Liver (tissue), 8 donors: ENCODE measurements at regions not wholly inside any gene's neighbourhood (a gene's known extent, or its start where the extent isn't known, plus 50 kb on each side); places are given as distances from the start of the nearest gene placed in this dataset.

ENCODE experiments used
- DNase-seq: peaks from one replicate; pipeline ENCODE4 v3.0.0-alpha.2; 2017; ENCODE audit warnings: low spot score
- H3K27ac ChIP-seq, 2 donors: one replicate each; pipeline ENCODE4 v1.7.0; 2013; ENCODE audit warnings: inconsistent platforms in 2 of 2, low read length in 2 of 2, control low read depth in 1 of 2, low read depth in 1 of 2, mild to moderate bottlenecking in 1 of 2
- H3K27me3 ChIP-seq, 4 donors: one replicate each; pipeline versions ENCODE4 v1.6.1 to v1.7.0; 2013; ENCODE audit warnings: low read length in 3 of 4, inconsistent platforms in 1 of 4, mild to moderate bottlenecking in 1 of 4, moderate library complexity in 1 of 4; ENCODE audit not compliant: control insufficient read depth in 4 of 4, insufficient read depth in 4 of 4
- H3K36me3 ChIP-seq, 4 donors: one replicate each; pipeline versions ENCODE4 v1.6.1 to v1.7.0; 2013; ENCODE audit warnings: low read length in 3 of 4, mild to moderate bottlenecking in 3 of 4, low read depth in 1 of 4, moderate library complexity in 1 of 4; ENCODE audit not compliant: control insufficient read depth in 4 of 4, insufficient read depth in 3 of 4
- H3K4me1 ChIP-seq, 4 donors: one replicate each; pipeline versions ENCODE4 v1.6.1 to v1.7.0; 2013; ENCODE audit warnings: low read length in 3 of 4, mild to moderate bottlenecking in 3 of 4, moderate library complexity in 1 of 4; ENCODE audit not compliant: control insufficient read depth in 4 of 4, insufficient read depth in 4 of 4
- H3K4me3 ChIP-seq, 3 donors: one replicate each; pipeline versions ENCODE4 v1.6.1 to v1.7.0; 2013; ENCODE audit warnings: low read length in 3 of 3, control low read depth in 1 of 3, low read depth in 1 of 3, mild to moderate bottlenecking in 1 of 3
- H3K9ac ChIP-seq, 2 donors: one replicate each; pipeline ENCODE4 v1.7.0; 2013; ENCODE audit warnings: low read length in 2 of 2, mild to moderate bottlenecking in 2 of 2, moderate library complexity in 2 of 2, control low read depth in 1 of 2, low read depth in 1 of 2
- H3K9me3 ChIP-seq, 4 donors: one replicate each; pipeline versions ENCODE4 v1.6.1 to v1.7.0; 2013; ENCODE audit warnings: low read length in 3 of 4; ENCODE audit not compliant: control insufficient read depth in 4 of 4
- ATF3 ChIP-seq: IDR thresholded peaks from 2 replicates; pipeline ENCODE4 v1.6.1; 2016; ENCODE audit warnings: antibody characterized with exemption
- CTCF ChIP-seq: fragments of 150-350 bp; IDR thresholded peaks from 2 replicates; pipeline ENCODE4 v1.5.1; 2017; ENCODE audit warnings: improper control_type of control experiment, low read depth, low read length; ENCODE audit not compliant: missing input control
- EGR1 ChIP-seq, 2 donors: IDR thresholded peaks; 2 replicates each; pipeline ENCODE4 v1.6.1; 2016 to 2018; ENCODE audit warnings: antibody characterized with exemption in 2 of 2, low read depth in 2 of 2
- FOXA1 ChIP-seq: IDR thresholded peaks from 2 replicates; pipeline ENCODE4 v1.6.1; 2016; ENCODE audit warnings: antibody characterized with exemption
- FOXA2 ChIP-seq: IDR thresholded peaks from 2 replicates; pipeline ENCODE4 v1.6.1; 2016; ENCODE audit warnings: antibody characterized with exemption
- GABPA ChIP-seq, 2 donors: IDR thresholded peaks in 1 of 2; conservative IDR thresholded peaks in 1 of 2; 2 replicates each; pipeline ENCODE4 v1.6.1; 2016; ENCODE audit warnings: antibody characterized with exemption in 2 of 2, mild to moderate bottlenecking in 1 of 2, moderate library complexity in 1 of 2
- HNF4A ChIP-seq, 2 donors: conservative IDR thresholded peaks; 2 replicates each; pipeline ENCODE4 v1.6.1; 2016; ENCODE audit warnings: antibody characterized with exemption in 2 of 2, mild to moderate bottlenecking in 2 of 2
- HNF4G ChIP-seq: IDR thresholded peaks from 2 replicates; pipeline ENCODE4 v1.6.1; 2016; ENCODE audit warnings: antibody characterized with exemption
- JUND ChIP-seq, 2 donors: IDR thresholded peaks; 2 replicates each; pipeline ENCODE4 v1.6.1; 2016; ENCODE audit warnings: antibody characterized with exemption in 2 of 2
- MAX ChIP-seq: IDR thresholded peaks from 2 replicates; pipeline ENCODE4 v1.6.1; 2016; ENCODE audit warnings: antibody characterized with exemption
- NR2F2 ChIP-seq: IDR thresholded peaks from 2 replicates; pipeline ENCODE4 v1.6.1; 2016; ENCODE audit warnings: antibody characterized with exemption
- RAD21 ChIP-seq, 2 donors: IDR thresholded peaks; 2 replicates each; pipeline ENCODE4 v1.6.1; 2016; ENCODE audit warnings: antibody characterized with exemption in 2 of 2, mild to moderate bottlenecking in 2 of 2
- REST ChIP-seq: IDR thresholded peaks from 2 replicates; pipeline ENCODE4 v1.6.1; 2016; ENCODE audit warnings: antibody characterized with exemption, mild to moderate bottlenecking
- RXRA ChIP-seq, 2 donors: IDR thresholded peaks; 2 replicates each; pipeline ENCODE4 v1.6.1; 2017 to 2018; ENCODE audit warnings: antibody characterized with exemption in 2 of 2, mild to moderate bottlenecking in 1 of 2
- SP1 ChIP-seq: IDR thresholded peaks from 2 replicates; pipeline ENCODE4 v1.6.1; 2018; ENCODE audit warnings: antibody characterized with exemption, mild to moderate bottlenecking
- TAF1 ChIP-seq: conservative IDR thresholded peaks from 2 replicates; pipeline ENCODE4 v1.6.1; 2016; ENCODE audit warnings: antibody characterized with exemption, mild to moderate bottlenecking
- YY1 ChIP-seq: IDR thresholded peaks from 2 replicates; pipeline ENCODE4 v1.6.1; 2016; ENCODE audit warnings: antibody characterized with exemption, mild to moderate bottlenecking
- ZBTB33 ChIP-seq: IDR thresholded peaks from 2 replicates; pipeline ENCODE4 v1.6.1; 2016; ENCODE audit warnings: antibody characterized with exemption
- WGBS: extraction: QIAGEN DNeasy Blood & Tissue Kit; methylation state at CpG from one replicate; pipeline ENCODE4 v1.1.7; 2013; 5-methylcytosine and 5-hydroxymethylcytosine counted together
- donor health status: healthy.
- donor health status: healthy.
- donor health status: healthy.
- donor health status: healthy.
- donor health status: healthy.

- Histone ChIP-seq H3K27me3 (no peaks in the 10 kb centered on the region), H3K4me1 (no peaks in the 10 kb centered on the region), H3K36me3 (no peaks in the 10 kb centered on the region), H3K4me3 (no peak overlapping the region), H3K27ac (no peak overlapping the region), H3K9me3 (peaks cover 0 to 5% (median 3%) of the 10 kb centered on the region in 4 donors), H3K9ac (no peak overlapping the region)
- TF ChIP-seq JUND (IDR thresholded peaks at IDR 0.05) (no peak), HNF4A (conservative IDR thresholded peaks at IDR 0.05) (no peak), FOXA1 (no peak), FOXA2 (no peak)
- WGBS: 87% methylated on average over 2 of the region's 2 CpGs
- DNase-seq: no peak
Measured at GRCh38 chr9:90507621-90508020, 135.0 kb downstream of the DIRAS2 start.

- Histone ChIP-seq H3K4me3 (no peak overlapping the region), H3K27me3 (no peaks in the 10 kb centered on the region), H3K9ac (no peak overlapping the region), H3K27ac (no peak overlapping the region), H3K36me3 (no peaks in the 10 kb centered on the region), H3K4me1 (no peaks in the 10 kb centered on the region), H3K9me3 (no peaks in the 10 kb centered on the region)
- DNase-seq: no peak
- TF ChIP-seq REST (no peak), MAX (no peak)
- 82% methylated on average over 2 of the region's 2 CpGs for WGBS
Measured at GRCh38 chr9:90508940-90509339, 133.7 kb downstream of the DIRAS2 start.

- H3K27ac ChIP-seq: no peak overlapping the region
- DNase-seq: no peak
- no peak overlapping the region for H3K9ac ChIP-seq
- no peaks in the 10 kb centered on the region for H3K36me3 ChIP-seq
- H3K4me1 ChIP-seq: no peaks in the 10 kb centered on the region
- H3K4me3 ChIP-seq: no peak overlapping the region
- no peaks in the 10 kb centered on the region for H3K27me3 ChIP-seq
- no peaks in the 10 kb centered on the region for H3K9me3 ChIP-seq
- 80% methylated on average over 6 of the region's 6 CpGs for WGBS
- TF ChIP-seq CTCF: no peak
- TF ChIP-seq REST: no peak
- TF ChIP-seq NR2F2: no peak
- no peak for TF ChIP-seq ZBTB33
- no peak for TF ChIP-seq YY1
- no peak for TF ChIP-seq GABPA (IDR thresholded peaks at IDR 0.05 in 1 of 2, conservative IDR thresholded peaks at IDR 0.05 in 1 of 2)
- TF ChIP-seq RXRA (IDR thresholded peaks at IDR 0.05): no peak
- TF ChIP-seq HNF4G: no peak
- TF ChIP-seq ATF3: no peak
- no peak for TF ChIP-seq FOXA1
- TF ChIP-seq HNF4A (conservative IDR thresholded peaks at IDR 0.05): no peak
- TF ChIP-seq MAX: no peak
- no peak for TF ChIP-seq RAD21 (IDR thresholded peaks at IDR 0.05)
- TF ChIP-seq SP1: no peak
- TF ChIP-seq EGR1 (IDR thresholded peaks at IDR 0.05; ENCODE audit: low read depth in 2 of 2): no peak
- TF ChIP-seq TAF1: no peak
Measured at GRCh38 chr9:90511711-90512110, 130.9 kb downstream of the DIRAS2 start.
